HCT116 (cell line): ENCODE measurements at regions not wholly inside any gene's neighbourhood (a gene's known extent, or its start where the extent isn't known, plus 50 kb on each side); places are given as distances from the start of the nearest gene placed in this dataset.

Experiments
- ATAC-seq: fragments of 200-7000 bp; cut with Tn5 transposase; 2 replicates; pipeline ENCODE4 v1.9.1; 2020; ENCODE audit warnings: mild to moderate bottlenecking, moderate library complexity
- BruUV-seq: library from RNA; stranded (reverse); fragments of 400-500 nt; replicated peaks from 2 replicates; lab custom pipeline; 2021; lab: Mats Ljungman, UMichigan
- CTCF ChIA-PET: fragments of 300-600 bp; sonication (Branson Sonifier 250); formaldehyde crosslinking; loops from one replicate; lab custom pipeline; 2021; ENCODE audit warnings: antibody characterized with exemption; lab: Charles Lee
- POLR2A ChIA-PET: fragments of 300-600, 350-600 bp; sonication (Branson Sonifier 250); formaldehyde crosslinking; loops from one replicate; lab custom pipeline; 2021; ENCODE audit warnings: antibody characterized with exemption; lab: Charles Lee
- RAD21 ChIA-PET, 2 experiments: fragments of 300-600 bp; sonication (Branson Sonifier 250); formaldehyde crosslinking; loops; one replicate each; lab custom pipeline; 2023; ENCODE audit warnings: low total read pairs in 2 of 2; ENCODE audit not compliant: uncharacterized antibody in 2 of 2, unreplicated experiment in 2 of 2, low non-redundant PET in 1 of 2; lab: Charles Lee
- DNase-seq: peaks from one replicate; pipeline ENCODE4 v3.0.0-alpha.2; 2010; ENCODE audit warnings: low read depth, low spot score
- H2AFZ ChIP-seq: fragments of 200-600 bp; shearing (Covaris generic), sonication (generic); 2 replicates; pipeline ENCODE4 v1.6.1; 2017; ENCODE audit warnings: low read depth, mixed run types, mixed read lengths, antibody characterized with exemption, low read length; ENCODE audit not compliant: poor library complexity, severe bottlenecking
- H3K27ac ChIP-seq: 2 replicates; pipeline ENCODE4 v1.5.1; 2012; ENCODE audit warnings: low read depth, low read length
- H3K27me3 ChIP-seq: fragments of 200-600 bp; sonication (generic); 2 replicates; pipeline ENCODE4 v1.6.1; 2016; ENCODE audit warnings: mixed run types, low read length, mixed read lengths; ENCODE audit not compliant: insufficient read depth
- H3K36me3 ChIP-seq, 2 experiments: fragments of 200-500 bp in 1 of 2; fragments of 200-600 bp in 1 of 2; sonication (Bioruptor generic) in 1 of 2; sonication (generic) in 1 of 2; 2 replicates each; pipeline versions ENCODE4 v1.5.1 to v1.6.1; 2014 to 2016; ENCODE audit warnings: low read length in 2 of 2, inconsistent platforms in 1 of 2, mixed read lengths in 1 of 2, mixed run types in 1 of 2; ENCODE audit not compliant: insufficient read depth in 2 of 2, control insufficient read depth in 1 of 2
- H3K4me1 ChIP-seq, 2 experiments: fragments of 200-600 bp in 1 of 2; sonication (generic) in 1 of 2; 2 replicates each; pipeline versions ENCODE4 v1.5.1 to v1.6.1; 2012 to 2017; ENCODE audit warnings: low read length in 2 of 2, inconsistent platforms in 1 of 2, mild to moderate bottlenecking in 1 of 2, mixed read lengths in 1 of 2, mixed run types in 1 of 2, moderate library complexity in 1 of 2; ENCODE audit not compliant: insufficient read depth in 2 of 2, control insufficient read depth in 1 of 2
- H3K4me2 ChIP-seq: fragments of 200-600 bp; sonication (generic); 2 replicates; pipeline ENCODE4 v1.6.1; 2017; ENCODE audit warnings: mixed run types, low read length, mixed read lengths
- H3K4me3 ChIP-seq, 2 experiments: fragments of 200-600 bp in 1 of 2; sonication (generic) in 1 of 2; replicated peaks in 1 of 2; 2 replicates each; pipeline ENCODE4 v1.5.1; 2011 to 2016; ENCODE audit warnings: low read length in 2 of 2, control low read depth in 1 of 2, low read depth in 1 of 2, mild to moderate bottlenecking in 1 of 2, mixed read lengths in 1 of 2, mixed run types in 1 of 2
- H3K79me2 ChIP-seq: fragments of 200-600 bp; sonication (generic); 2 replicates; pipeline ENCODE4 v1.6.1; 2017; ENCODE audit warnings: mild to moderate bottlenecking, mixed run types, low read length, moderate library complexity, mixed read lengths; ENCODE audit not compliant: insufficient read depth
- H3K9ac ChIP-seq: fragments of 200-600 bp; sonication (generic); 2 replicates; pipeline ENCODE4 v1.6.1; 2016; ENCODE audit warnings: low read length, mixed read lengths
- H3K9me2 ChIP-seq: fragments of 200-600 bp; sonication (generic), shearing (Covaris generic); 2 replicates; pipeline ENCODE4 v1.6.1; 2017; ENCODE audit warnings: mixed run types, mild to moderate bottlenecking, moderate library complexity; ENCODE audit not compliant: insufficient read depth
- H3K9me3 ChIP-seq, 2 experiments: fragments of 200-500 bp in 1 of 2; fragments of 200-600 bp in 1 of 2; sonication (Bioruptor generic) in 1 of 2; sonication (generic) in 1 of 2; 2 replicates each; pipeline ENCODE4 v1.6.1; 2014 to 2017; ENCODE audit warnings: low read length in 2 of 2, mixed read lengths in 2 of 2, inconsistent platforms in 1 of 2, low read depth in 1 of 2, mild to moderate bottlenecking in 1 of 2, mixed run types in 1 of 2, moderate library complexity in 1 of 2; ENCODE audit not compliant: control insufficient read depth in 1 of 2, insufficient read depth in 1 of 2
- H4K20me1 ChIP-seq: fragments of 200-600 bp; sonication (generic), shearing (Covaris generic); 2 replicates; pipeline ENCODE4 v1.6.1; 2017; ENCODE audit warnings: mixed run types, mild to moderate bottlenecking, moderate library complexity; ENCODE audit not compliant: insufficient read depth
- CBX3 ChIP-seq: IDR thresholded peaks from 2 replicates; pipeline ENCODE4 v1.6.1; 2012; ENCODE audit warnings: low read depth
- EGR1 ChIP-seq: IDR thresholded peaks from 2 replicates; pipeline ENCODE4 v1.6.1; 2012; ENCODE audit warnings: low read depth
- EZH2 ChIP-seq: fragments of 200-600 bp; sonication (generic); IDR thresholded peaks from 2 replicates; pipeline ENCODE4 v1.6.1; 2017; ENCODE audit warnings: antibody characterized with exemption, mixed run types
- POLR2A ChIP-seq: IDR thresholded peaks from 2 replicates; pipeline ENCODE4 v1.7.0; 2011; ENCODE audit warnings: borderline replicate concordance; ENCODE audit not compliant: insufficient read depth, insufficient read length; ENCODE audit errors: extremely low read depth
- SRF ChIP-seq: IDR thresholded peaks from 2 replicates; pipeline ENCODE4 v1.6.1; 2012; ENCODE audit warnings: low read depth
- TCF7L2 ChIP-seq: IDR thresholded peaks from 2 replicates; pipeline ENCODE4 v1.7.0; 2011; ENCODE audit warnings: borderline replicate concordance, inconsistent platforms; ENCODE audit not compliant: insufficient read depth, insufficient read length; ENCODE audit errors: extremely low read depth
- intact Hi-C: fragments of 100-400 bp; cut with micrococcal nuclease; formaldehyde crosslinking; loops from 2 replicates; pipeline ENCODE4 v1.10.0; 2022
- TF ChIP-seq, protein P1 (sequence below): IDR thresholded peaks from 2 replicates; pipeline ENCODE4 v1.6.1; 2012; ENCODE audit warnings: low read depth

DNA sequence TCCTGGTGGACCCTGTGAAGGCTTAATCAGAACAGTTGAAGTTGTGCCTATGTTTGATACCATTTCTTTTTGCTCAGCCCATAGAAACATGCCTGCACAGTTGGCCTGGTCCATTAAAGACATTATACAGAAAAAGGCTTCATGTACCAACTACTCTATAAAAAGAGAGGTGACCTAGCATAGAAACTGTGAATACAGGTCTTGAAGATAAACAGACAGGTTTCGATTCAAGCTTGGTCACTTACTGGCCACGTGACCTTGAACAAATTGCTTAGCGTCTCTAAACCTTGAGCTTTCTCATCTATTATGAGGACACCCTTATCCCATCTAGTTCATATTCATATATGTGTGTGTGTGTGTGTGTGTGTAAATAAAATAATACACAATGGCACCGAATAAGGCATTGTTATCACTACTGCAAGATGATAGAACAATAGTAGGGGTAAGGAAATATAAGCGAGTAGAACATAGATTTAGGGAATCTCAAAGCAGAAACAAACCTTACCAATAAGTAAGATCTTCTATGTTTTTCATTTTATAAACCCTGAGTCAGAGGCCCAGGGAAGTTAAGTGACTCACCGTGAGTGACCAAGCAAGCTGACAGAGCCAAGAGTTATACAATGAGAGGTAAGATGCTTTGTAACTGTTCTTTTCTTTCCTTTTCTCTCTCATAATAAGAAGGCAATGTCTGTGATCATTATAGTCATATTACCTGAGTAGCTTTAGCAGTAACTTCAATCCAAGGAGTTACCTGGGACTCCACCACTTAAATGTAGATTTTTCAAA, 476.8 kb upstream of the DEPDC1 start:
- intact Hi-C loops: no loop called here
- H3K4me2 ChIP-seq: no peak overlapping the region
- H3K27ac ChIP-seq: no peak overlapping the region
- no peaks in the 10 kb centered on the region for H3K9me3 ChIP-seq
- H3K79me2 ChIP-seq: no peaks in the 10 kb centered on the region
- no peak overlapping the region for H3K4me3 ChIP-seq
- no peaks in the 10 kb centered on the region for H3K36me3 ChIP-seq
- H3K9me2 ChIP-seq: no peaks in the 10 kb centered on the region
- TF ChIP-seq, protein P1, sequence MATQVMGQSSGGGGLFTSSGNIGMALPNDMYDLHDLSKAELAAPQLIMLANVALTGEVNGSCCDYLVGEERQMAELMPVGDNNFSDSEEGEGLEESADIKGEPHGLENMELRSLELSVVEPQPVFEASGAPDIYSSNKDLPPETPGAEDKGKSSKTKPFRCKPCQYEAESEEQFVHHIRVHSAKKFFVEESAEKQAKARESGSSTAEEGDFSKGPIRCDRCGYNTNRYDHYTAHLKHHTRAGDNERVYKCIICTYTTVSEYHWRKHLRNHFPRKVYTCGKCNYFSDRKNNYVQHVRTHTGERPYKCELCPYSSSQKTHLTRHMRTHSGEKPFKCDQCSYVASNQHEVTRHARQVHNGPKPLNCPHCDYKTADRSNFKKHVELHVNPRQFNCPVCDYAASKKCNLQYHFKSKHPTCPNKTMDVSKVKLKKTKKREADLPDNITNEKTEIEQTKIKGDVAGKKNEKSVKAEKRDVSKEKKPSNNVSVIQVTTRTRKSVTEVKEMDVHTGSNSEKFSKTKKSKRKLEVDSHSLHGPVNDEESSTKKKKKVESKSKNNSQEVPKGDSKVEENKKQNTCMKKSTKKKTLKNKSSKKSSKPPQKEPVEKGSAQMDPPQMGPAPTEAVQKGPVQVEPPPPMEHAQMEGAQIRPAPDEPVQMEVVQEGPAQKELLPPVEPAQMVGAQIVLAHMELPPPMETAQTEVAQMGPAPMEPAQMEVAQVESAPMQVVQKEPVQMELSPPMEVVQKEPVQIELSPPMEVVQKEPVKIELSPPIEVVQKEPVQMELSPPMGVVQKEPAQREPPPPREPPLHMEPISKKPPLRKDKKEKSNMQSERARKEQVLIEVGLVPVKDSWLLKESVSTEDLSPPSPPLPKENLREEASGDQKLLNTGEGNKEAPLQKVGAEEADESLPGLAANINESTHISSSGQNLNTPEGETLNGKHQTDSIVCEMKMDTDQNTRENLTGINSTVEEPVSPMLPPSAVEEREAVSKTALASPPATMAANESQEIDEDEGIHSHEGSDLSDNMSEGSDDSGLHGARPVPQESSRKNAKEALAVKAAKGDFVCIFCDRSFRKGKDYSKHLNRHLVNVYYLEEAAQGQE: no peak
- TF ChIP-seq SRF (no peak), CBX3 (no peak), EZH2 (no peak), POLR2A (no peak), EGR1 (no peak), TCF7L2 (no peak)
- no TSS peak for BruUV-seq
- H3K4me1 ChIP-seq: no peaks in the 10 kb centered on the region
- no peak for DNase-seq
- H3K9ac ChIP-seq: no peak overlapping the region
- no peaks in the 10 kb centered on the region for H4K20me1 ChIP-seq
- no peak overlapping the region for H2AFZ ChIP-seq
- ChIA-PET RAD21 (no interaction called here), CTCF (no interaction called here), POLR2A (no interaction called here)
- ATAC-seq: no peak
- H3K27me3 ChIP-seq: 0 out of 2 replicates have a peak, but pooled peaks cover 5% of the 10 kb centered on the region
